ENCODE measurements at regions not wholly inside any gene's neighbourhood (a gene's known extent, or its start where the extent isn't known, plus 50 kb on each side); places are given as distances from the start of the nearest gene placed in this dataset.

DNA sequence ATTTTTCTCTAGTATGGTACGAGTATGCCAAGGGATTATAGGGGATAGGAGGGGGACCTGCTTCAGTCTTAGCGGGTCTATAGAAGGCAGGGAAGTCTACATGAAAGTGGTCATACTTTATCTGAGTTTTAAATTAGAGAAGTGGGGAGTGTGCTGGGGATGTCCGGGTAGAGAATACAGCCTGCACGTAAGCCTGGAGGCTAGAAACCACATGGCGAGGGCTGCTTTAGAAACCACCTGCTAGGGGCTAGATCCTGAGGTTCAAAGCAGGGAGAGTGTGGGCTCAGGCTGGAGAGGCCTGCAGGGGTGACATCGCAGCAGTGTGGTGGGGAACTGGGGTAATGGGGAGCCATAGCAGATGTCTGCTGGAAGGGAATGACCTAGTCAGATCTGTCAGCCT is 85.2 kb downstream of the VEGFA start:
- Histone ChIP-seq H3K4me1 (no peaks in the 10 kb centered on the region), H3K27ac (no peak overlapping the region), H3K9me3 (no peaks in the 10 kb centered on the region), H3K27me3 (no peaks in the 10 kb centered on the region), H3K4me3 (no peak overlapping the region), H3K36me3 (no peaks in the 10 kb centered on the region)
- TF ChIP-seq, protein P1, sequence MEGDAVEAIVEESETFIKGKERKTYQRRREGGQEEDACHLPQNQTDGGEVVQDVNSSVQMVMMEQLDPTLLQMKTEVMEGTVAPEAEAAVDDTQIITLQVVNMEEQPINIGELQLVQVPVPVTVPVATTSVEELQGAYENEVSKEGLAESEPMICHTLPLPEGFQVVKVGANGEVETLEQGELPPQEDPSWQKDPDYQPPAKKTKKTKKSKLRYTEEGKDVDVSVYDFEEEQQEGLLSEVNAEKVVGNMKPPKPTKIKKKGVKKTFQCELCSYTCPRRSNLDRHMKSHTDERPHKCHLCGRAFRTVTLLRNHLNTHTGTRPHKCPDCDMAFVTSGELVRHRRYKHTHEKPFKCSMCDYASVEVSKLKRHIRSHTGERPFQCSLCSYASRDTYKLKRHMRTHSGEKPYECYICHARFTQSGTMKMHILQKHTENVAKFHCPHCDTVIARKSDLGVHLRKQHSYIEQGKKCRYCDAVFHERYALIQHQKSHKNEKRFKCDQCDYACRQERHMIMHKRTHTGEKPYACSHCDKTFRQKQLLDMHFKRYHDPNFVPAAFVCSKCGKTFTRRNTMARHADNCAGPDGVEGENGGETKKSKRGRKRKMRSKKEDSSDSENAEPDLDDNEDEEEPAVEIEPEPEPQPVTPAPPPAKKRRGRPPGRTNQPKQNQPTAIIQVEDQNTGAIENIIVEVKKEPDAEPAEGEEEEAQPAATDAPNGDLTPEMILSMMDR (IDR thresholded peaks at IDR 0.05), result no peak
- no peak for TF ChIP-seq POLR2A (IDR thresholded peaks at IDR 0.05)
- DNase-seq, result peak in 1 of 3 donors; percentile 15

DNA sequence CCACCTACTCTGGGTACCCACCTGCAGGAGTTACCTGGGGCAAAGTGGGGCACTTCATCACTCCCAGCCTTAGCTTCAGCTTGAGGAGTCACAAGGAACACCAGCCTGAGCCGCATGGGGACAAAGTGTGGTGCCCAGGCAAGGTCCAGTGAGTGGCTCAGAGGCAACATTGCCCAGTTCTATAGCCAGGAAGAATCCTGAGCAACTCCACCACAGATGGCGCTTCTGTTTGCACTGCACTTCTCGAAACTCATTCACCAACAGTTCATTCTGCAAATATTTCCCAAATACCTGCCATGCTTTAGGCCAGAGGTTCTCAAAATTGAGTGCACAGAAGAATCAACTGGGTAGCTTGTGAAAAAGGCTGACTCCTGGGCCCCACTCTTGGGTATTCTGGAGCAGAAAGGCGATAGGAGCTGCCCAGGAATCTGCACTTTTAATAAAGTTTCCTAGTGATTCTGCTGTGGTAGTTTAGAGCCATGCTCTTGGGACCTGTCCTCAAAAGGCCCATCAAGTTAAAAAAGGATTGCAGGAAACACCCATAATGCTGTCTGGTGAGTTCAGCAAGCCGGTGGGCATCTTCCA is 83.1 kb downstream of the VEGFA start:
- no peak overlapping the region for H3K27ac ChIP-seq
- no peaks in the 10 kb centered on the region for H3K9me3 ChIP-seq
- H3K27me3 ChIP-seq, result no peaks in the 10 kb centered on the region
- no peaks in the 10 kb centered on the region for H3K36me3 ChIP-seq
- TF ChIP-seq, protein P1 (IDR thresholded peaks at IDR 0.05), result no peak
- TF ChIP-seq POLR2A (IDR thresholded peaks at IDR 0.05), result no peak
- no peaks in the 10 kb centered on the region for H3K4me1 ChIP-seq
- DNase-seq, result peak in 1 of 3 donors; percentile 45
- H3K4me3 ChIP-seq, result no peak overlapping the region

DNA sequence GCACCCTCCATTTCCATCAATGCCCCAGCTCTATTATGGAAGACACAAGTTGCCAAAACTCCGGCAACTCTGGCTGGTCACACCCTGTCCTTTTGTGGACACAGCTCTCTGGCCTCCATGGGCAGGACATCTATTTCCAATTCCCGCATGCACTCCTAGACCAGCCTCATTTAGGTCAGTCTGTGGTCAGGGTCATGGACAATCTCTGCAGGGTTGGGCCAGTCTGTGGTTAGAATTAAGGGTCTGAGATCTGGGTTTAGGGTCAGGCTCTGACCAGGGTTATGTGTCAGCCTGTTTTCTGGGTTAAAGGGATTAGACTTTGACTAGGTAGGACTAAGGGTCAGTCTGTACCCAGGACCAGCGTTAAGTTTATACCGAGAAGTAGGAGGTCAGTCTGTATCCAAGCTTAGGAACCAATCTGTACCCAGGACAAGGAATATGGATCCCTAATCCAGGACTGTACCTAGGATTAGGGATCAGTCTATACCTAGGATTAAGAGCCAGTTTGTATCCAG is 82.4 kb downstream of the VEGFA start:
- DNase-seq, result peak in 1 of 3 donors; percentile 15
- no peaks in the 10 kb centered on the region for H3K4me1 ChIP-seq
- TF ChIP-seq, protein P1 (IDR thresholded peaks at IDR 0.05), result no peak
- TF ChIP-seq POLR2A (IDR thresholded peaks at IDR 0.05), result no peak
- no peaks in the 10 kb centered on the region for H3K9me3 ChIP-seq
- H3K27ac ChIP-seq, result no peak overlapping the region
- no peaks in the 10 kb centered on the region for H3K27me3 ChIP-seq
- no peak overlapping the region for H3K4me3 ChIP-seq
- no peaks in the 10 kb centered on the region for H3K36me3 ChIP-seq

DNA sequence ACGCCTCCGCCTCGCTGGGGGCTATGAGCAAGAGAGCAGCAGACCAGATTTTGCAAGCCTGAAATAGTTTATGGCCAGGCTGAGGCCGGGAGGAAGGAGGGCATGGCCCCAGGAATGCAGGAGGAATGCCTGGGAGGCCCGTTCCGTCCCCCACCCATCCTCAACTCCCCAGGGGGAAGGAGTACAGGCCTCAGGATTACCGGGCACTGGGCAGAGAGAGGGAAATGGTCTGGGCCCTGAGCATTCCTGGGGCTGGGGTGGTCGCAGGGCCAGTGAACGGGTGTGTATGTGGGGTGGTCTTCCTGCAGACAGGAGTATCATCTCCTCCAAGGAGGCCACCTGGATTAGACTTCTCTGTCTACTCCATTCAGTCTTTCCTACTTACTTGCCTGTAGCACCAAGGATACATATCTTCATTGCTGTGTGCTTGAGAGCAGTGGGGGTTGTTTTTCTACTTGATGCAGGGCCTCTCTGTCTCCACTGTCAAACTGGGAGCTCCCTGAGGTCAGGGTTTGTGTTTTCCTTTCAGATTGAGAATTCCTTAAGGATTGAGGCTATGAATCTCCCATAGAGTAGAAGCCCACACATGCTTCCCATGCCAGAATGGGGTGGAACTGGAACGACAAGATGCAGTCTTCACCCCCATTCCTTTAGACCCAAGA is 81.3 kb downstream of the VEGFA start:
- DNase-seq, result no peak
- H3K27me3 ChIP-seq, result no peaks in the 10 kb centered on the region
- TF ChIP-seq, protein P1 (IDR thresholded peaks at IDR 0.05), result no peak
- H3K36me3 ChIP-seq, result no peaks in the 10 kb centered on the region
- H3K9me3 ChIP-seq, result no peaks in the 10 kb centered on the region
- H3K4me1 ChIP-seq, result no peaks in the 10 kb centered on the region
- H3K27ac ChIP-seq, result no peak overlapping the region
- H3K4me3 ChIP-seq, result no peak overlapping the region

DNA sequence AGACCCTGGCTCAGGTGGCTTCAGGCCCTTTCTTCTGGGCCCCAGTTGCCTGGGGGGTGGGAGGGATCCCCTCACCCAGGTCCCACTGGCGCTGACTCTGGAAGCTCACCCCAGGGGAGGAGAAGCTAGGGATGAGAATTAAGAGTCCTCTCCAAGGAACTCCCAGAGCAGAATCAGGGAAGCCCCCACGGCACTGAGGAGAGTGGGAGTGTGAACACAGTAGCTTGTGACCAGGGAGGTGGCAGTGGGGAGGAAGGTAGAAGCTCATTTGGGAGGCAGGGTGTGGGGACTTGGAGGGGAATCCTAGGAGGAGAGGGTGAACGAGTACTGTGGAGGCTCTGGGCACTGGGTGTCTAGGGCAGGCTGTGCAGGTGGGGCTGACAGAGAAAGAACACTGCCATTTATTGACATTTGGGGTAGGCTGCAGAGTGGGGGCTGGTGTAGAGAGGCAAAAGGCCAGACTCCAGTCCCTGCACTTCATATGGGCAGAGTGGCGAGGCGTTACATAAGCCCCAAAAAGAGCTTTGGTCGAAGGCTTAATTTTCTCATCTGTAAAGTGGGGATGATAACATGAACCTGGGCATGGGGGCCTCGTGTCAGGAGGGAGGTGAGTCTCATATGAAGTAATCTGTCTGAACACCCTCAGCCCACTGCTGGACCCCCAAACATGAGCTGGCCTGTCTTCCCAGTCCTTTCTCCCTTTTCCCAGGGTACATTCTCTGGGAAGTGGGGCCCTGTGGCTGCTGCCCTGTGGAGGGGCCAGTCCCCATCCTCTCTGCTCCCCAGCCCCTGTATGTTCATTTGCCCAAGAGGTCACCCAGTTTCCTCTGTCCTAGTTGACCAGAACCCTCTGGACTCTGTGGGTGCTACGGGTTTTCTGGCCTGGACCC is 80.5 kb downstream of the VEGFA start:
- H3K27ac ChIP-seq, result no peak overlapping the region
- H3K9me3 ChIP-seq, result no peaks in the 10 kb centered on the region
- peak in 1 of 3 donors; percentile 32 for DNase-seq
- TF ChIP-seq, protein P1 (IDR thresholded peaks at IDR 0.05), result no peak
- no peak for TF ChIP-seq POLR2A (IDR thresholded peaks at IDR 0.05)
- no peaks in the 10 kb centered on the region for H3K27me3 ChIP-seq
- H3K36me3 ChIP-seq, result no peaks in the 10 kb centered on the region
- H3K4me3 ChIP-seq, result no peak overlapping the region
- H3K4me1 ChIP-seq, result no peaks in the 10 kb centered on the region
